GM18873 (cell line): ENCODE measurements at regions not wholly inside any gene's neighbourhood (a gene's known extent, or its start where the extent isn't known, plus 50 kb on each side); places are given as distances from the start of the nearest gene placed in this dataset.

ENCODE experiments used
- ATAC-seq: cut with Tn5 transposase; IDR thresholded peaks from one replicate; pipeline ENCODE4 v1.9.1; 2021; ENCODE audit warnings: mild to moderate bottlenecking, moderate library complexity, moderate number of reproducible peaks; ENCODE audit not compliant: unreplicated experiment, low FRiP score

DNA sequence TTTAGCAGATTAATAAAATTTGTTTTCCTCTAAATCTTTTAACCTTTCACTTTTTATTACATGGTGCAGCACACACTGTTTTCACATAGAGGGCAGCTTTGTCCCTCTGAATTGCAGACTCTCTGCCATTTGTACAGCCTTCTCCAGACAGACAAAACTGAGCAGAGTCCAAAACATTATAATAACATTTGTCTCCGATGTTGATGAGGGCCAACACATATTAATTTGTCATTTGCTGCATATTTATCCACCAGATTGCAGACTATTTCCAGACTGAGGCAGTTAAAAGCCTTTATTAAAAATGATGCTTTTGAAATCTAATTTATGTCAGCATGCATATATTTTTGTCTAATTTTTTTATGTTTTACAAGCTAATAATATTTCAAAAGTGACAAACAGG is 1251.9 kb upstream of the SLC10A2 start:
- ATAC-seq, result no peak

DNA sequence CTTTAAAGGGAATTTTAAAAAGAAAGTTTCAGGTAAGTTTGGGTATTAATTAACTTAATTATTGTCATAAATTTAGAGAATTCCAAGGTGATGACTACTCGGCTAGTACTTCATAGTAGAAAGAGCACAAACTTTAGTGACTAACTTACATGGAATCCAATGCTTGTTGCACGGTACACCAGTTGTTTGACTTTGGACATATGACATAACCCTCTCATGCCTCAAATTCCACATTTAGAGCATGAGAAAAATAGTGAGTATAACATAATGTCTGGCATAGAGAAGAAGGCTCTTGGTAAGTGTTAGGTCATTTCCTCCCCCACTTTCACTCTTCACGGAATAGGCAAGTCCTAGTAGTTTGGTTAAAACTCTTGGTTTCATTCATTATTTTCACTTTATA is 1249.4 kb upstream of the SLC10A2 start:
- no peak for ATAC-seq

DNA sequence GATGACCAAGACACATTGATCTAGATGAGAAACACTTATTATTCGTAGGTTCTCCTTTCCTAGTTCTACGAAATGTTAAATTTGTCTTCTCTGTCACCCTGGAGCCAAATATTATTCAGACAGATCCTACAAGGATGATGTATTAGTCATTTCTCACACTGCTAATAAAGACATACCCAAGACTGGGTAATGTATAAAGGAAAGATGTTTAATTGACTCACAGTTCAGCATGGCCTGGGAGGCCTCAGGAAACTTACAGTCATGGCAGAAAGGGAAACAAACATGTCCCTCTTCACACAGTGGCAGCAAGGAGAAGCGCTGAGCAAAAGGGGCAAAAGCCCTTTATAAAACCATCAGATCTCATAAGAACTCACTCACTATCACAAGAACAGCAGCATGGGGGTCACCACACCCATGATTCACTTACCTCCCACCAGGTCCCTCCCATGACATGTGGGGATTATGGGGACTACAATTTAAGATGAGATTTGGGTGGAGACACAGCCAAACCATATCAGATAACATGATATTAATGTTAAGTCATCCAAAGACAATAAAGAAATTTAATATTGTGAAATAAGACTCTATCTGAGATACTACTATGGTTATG is 1248.8 kb upstream of the SLC10A2 start:
- no peak for ATAC-seq

DNA sequence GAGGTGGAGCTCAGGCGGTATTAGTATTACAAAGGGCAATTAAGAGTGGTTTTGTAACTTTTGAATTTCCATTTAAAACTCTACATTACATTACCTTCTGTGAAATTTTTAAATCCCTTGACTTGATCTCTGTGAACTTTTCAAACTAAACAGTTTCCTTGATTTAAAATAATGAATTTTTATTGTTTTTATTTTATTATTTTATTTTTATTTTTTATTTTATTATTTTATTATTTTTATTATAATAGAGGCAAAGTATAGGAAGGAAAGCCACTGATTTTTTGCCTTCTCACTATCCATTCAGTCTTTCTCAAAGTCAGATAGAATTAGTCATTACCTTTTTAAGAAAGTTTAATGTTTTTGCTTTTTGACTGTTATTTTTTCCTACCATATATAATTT is 1248.1 kb upstream of the SLC10A2 start:
- ATAC-seq, result no peak

DNA sequence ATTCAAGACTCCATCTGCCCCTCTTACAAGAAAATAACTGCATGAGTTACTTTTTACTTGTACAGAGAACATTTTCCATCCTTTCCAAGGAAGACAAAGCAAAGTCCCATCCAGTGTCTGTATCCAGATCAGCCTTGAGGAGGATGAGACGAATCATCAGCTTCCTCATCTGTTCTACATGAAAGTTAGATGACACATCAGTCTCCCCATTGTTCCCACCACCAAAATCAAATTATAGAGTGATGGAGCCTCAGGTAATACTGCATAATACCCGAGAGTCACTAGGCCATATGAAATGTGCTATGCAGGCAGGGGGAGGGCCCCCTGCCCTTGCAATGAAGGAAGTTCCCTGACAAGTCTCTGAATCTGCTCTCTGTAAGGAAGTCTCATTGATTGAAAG is 1244.6 kb upstream of the SLC10A2 start:
- no peak for ATAC-seq

DNA sequence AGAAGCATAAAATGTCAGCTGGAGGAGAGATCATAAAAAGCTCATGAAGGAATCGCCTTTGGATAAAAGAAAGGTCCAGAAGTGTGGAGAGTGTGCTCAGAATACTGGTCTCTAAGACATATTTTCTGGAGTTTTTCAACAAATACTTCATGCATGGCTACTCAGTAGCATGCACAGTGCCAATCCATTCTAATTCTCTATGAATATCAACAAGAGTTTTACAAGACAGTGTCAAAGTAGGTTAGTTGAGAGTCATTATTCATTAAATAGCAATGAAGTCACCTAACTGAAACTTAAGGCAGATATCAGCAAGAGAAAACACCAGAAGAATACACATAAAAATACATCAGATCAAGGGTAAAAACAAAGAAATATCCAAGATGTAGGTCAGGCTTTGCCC is 1243.2 kb upstream of the SLC10A2 start:
- ATAC-seq, result no peak

DNA sequence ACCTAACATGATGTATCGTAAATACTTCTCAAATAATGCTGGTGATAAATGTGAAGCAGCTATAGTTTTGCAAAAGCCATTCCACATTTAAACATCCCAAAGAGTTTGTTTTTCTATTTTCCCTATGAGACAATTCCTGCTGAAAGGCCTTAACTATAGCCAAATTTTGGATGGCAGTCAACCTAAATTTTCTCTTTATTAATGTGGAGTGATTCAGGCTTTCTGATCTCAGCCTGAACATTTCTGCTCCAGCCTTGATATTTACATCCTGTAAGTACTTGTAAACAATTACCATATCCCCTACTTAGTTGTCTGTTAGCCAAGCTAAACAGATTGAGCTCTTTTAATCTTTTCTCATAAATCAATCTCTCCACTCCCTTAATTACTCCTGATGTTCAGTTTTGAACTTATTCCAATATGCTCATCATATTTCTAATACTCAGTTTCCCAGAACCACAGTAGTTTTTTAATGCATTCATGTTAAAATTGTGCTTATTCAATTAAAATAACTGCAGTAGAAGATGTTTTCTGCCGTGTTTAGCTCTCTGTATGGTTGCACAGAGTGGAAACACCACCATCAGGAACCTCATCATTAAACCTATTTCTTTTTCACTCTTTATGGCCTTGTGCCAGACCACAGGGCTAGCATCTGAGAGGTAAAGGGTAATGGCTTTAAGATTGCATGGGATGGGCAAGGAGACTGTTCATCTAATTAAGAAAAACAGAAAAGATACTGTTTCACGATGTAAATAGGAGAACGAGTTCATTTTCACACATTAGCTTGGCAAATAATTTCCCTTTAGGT is 1235.2 kb upstream of the SLC10A2 start:
- no peak for ATAC-seq

DNA sequence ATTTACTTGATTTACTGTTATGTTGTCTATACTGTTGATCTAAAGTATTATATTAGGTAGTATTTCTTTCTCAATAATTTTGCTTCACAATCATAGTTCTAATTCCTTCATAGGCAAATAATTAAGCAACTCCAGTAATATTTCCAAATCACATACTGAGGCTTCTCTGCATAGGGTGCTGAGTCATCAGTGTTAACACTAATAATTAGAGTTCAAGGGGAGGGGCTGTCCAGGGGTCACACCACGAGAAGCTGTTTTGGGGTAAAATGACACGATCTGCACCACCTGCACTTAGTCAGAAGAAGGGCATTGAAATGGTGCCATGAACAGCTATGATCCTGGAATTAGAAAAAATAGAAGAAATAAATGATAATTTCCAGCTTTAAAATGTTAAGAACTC is 1230.9 kb upstream of the SLC10A2 start:
- no peak for ATAC-seq

DNA sequence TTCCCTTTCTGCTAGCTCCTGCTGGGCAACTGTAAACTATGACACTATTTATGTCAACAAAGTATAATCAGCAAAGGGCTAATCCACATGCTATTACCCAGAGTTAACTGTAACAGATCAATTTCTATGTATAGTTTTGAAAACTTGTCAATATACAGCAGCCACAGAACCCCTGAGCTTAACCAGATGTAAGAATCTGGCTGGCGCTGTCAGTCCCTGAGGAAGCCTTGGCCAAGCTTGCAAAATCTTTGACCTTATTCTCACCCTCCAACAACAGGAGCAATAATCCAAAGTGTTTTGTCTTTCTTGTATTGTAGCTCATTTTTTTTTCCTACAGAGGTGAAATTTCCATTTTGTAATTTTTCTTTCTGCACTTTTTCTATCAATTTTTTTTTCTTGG is 1230.1 kb upstream of the SLC10A2 start:
- no peak for ATAC-seq

DNA sequence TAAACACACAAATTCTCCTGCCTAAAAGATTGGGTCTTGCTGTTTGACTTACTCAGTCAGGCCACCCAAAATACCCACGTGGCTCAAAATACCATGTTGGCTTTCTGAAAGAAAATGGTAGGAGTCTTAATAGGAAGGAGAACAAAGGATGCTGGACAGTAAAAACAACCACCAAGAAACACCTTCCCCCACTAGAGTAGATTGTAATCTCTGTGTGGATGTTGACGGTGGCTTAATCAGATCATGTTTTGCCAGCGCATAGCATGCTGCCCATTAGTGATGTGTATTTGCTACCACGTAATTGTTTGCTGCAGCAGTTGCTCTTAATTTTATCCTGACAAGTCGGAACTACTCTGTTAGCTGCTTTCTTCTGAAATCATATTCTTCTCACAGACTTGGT is 1229.3 kb upstream of the SLC10A2 start:
- ATAC-seq, result no peak

DNA sequence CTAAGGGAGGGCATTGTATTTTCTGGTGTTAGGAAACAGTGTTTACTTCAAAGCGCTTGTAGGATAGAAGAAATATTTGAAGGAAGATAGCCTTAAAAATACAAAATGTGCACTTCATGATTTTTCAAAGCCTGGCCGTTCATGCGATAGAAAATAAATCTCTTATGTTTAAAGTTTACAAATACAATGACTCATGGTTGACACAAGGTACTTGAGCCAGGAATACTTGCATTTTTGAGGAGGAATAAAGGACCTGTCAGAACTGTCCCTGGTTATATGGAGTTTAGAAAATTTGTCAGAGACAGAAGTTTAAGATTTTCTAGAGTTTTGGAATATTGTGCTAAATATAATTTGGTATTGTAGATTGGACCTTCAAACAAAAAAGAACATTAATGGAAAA is 1223.2 kb upstream of the SLC10A2 start:
- no peak for ATAC-seq

DNA sequence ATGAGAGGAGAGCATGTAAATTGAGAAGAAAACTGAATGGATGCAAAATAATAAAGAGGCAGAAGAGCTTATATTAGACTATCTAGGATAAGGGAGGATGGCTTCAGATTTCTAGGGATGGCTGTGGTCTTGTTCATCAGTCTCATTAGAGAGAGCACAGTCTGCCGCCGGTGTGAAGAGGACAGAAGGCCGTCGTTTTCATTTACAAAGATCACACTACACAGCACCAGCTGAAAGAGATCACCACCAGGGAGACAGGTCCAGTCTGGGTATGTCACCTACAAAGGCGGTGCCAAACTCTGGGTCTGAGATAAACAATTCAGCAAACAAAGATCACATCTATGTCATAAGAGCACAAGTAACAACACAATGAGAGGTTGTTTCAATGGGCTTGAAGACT is 1222.3 kb upstream of the SLC10A2 start:
- ATAC-seq, result no peak

DNA sequence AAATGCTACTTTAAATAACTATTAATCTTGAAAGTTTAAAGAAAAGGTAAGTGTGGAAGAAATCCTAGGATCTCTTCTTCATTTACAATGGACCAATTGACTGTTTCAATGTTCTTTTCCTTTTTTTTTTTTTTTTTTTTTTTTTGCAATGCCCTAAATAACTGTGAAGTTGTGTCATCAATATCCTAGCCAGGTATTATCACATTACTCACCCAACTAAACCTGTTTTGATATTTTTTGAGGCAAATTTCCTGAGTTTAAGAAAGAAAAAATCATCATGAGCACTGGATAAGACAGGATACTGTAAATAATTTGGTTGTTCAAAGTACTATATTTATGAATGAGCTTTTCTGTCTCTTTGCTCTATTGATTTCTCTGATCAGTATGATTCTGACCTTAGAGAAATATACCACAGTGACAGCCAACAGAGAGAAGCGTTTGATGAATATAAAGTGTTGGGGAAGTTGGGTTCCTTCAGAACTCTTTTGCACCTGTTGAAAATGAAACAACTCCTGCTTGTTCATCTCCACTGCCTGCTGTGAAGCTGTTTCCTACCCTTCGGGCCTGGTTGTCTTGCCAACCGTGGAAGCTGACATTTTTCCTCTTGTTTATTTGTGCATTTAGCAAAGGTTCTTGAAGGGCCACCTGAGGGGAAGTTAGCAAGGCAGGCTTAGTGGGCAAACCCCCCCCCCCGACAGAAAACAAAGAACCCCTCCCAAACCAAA is 1220.5 kb upstream of the SLC10A2 start:
- no peak for ATAC-seq

DNA sequence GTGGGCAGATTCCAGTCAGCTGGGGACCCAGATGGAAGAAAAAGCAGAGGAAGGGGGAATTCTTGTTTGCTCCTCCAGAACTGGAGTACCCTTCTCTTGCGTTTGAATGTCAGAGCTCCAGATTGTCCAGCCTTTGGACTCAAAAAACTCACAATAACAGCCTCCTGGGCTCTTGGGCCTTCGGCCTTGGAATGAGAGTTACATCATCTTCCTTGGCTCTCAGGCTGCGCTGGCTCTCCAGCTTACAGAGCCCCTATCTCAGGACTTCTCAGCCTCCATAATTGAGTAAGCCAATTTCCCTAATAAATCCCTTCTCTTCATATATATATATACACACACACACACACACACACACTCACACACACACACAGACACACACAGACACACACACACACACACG is 1215.7 kb upstream of the SLC10A2 start:
- no peak for ATAC-seq

DNA sequence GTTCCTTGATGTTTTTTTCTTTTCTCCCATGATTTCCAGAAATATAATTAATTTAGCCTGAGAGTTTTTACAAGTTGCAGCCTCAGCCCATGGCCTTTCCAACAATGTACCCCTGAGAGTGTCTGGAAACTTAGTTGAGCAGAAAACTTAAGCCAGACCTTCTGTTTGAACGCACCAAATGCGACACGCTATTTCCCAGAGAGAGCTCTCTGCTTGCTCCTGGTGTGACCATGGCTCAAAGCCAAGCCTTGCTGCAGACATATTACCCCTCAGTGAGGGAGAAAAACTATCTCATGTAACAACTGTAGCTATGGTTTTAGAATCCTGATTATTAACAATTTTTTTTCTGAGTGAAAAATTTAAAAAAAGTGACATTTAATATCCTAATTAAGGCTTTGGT is 1204.5 kb upstream of the SLC10A2 start:
- ATAC-seq, result no peak

DNA sequence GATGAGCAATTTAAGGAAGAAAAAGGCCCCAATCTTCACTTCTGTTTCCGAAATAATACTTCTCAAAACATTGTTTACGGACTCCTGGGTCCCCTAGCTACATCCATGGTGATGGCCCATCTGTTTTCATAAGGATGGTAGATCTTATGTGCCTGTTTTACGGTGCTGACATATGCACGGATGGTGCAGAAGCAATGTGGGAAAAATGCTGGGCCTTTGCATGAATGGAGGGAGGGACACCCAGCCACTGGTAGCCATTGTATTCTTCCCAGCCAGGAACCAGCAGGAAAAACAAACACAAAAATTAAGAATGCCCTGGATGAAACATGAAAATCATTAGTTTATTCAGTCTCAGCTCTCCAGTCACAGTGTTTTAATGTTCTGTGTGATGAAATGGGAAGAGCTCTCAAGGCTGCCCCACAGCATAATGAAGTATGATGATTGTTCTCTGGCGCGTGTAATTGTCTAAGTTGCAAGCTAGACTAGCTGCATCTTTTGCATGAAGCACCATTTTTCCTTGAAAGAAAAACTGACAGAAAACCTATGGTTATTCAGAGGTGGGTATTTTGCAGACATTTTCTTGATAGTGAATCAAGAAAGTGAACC is 1201.1 kb upstream of the SLC10A2 start:
- no peak for ATAC-seq

DNA sequence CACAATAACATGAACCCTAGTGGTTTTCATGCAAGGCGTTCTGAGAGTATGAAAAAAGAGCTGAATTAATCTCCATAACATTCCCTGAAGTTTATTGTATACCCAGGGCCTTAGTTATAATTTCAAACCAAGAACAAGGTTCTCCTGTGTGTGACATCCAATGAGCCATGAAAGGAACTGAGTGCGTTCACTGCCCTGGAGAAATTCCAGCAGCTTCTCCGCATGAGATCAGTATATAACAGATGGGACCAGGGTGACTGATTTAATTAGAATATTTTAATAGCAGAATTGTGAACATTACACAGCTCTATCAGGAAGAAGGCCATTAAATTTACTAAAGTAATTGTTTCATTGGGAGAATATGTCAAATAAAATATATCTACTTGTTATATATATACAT is 1190.5 kb upstream of the SLC10A2 start:
- ATAC-seq, result no peak

DNA sequence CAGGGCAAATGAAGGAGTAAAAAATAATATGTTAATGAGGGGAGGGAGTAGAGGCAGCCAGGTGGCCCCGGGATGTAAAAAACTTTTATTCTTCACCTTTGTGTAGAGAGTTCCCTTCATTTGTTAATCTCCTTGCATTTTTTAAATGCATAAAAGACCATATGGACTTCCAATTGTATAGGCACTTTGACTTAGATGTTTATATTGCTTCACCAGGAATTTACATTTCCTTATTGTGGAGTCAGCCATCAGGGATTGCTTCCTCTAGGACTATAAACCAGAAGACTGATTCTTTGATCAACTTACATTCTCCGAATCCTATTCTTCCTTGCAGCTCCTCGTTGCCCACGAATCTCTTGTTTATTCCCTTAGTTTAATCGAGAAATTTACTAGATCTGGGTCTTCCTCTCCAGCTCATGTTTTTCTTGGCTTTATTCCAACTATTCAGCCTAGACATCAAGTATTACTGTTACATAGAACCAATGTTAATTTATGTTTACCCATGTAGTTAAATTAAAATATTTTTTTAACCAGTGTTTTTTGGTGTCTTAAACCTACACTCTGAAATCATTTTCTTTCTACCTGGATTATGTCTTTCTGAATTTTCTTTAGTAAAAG is 1187.0 kb upstream of the SLC10A2 start:
- no peak for ATAC-seq

DNA sequence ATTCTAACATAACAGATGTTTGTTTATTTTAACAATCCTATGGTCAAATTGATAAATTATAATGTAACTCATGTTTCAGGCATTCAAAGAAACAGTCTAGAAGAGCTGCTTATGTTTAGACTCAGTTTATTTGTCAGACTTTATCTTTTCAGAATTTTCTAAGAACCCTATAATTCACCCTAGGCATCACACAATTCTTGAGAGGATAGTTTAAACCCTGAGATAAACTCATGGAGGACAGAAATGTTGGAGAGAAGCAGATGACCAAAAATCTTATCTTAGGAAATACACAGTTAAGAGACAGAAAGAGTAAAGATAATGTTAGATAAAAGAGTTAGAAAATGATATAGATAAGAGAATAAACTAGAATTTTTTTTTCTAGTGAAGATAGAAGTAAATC is 1185.7 kb upstream of the SLC10A2 start:
- ATAC-seq, result no peak

DNA sequence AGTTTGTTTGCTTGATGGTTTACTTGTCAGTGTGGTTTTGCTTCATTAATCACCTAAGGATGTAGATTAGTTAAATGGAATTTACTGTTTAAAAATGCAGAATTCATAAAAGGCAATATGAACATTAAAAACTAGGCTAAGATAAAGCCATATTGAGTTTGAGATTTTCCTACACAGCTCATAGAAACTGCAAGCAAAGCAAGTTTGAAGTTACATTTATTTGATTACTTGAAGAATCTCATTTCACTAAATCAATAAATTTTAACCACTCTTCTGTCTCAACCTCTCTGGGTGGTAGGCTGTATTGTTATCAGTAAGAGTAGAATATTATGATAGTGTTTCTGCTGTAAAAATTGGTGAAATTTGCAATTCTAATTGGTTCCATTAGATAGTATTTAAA is 1180.7 kb upstream of the SLC10A2 start:
- ATAC-seq, result no peak
